GM20431 (cell line): ENCODE measurements at regions not wholly inside any gene's neighbourhood (a gene's known extent, or its start where the extent isn't known, plus 50 kb on each side); places are given as distances from the start of the nearest gene placed in this dataset.
"Not testable (repeated sequence)": the region's sequence is repeated elsewhere in the genome, so short reads cannot be mapped to it uniquely, and the experiment has no call there.

ENCODE experiments used
- in situ Hi-C: fragments of 300-500 bp; cut with MseI, MboI; formaldehyde crosslinking; loops from one replicate; pipeline ENCODE4 v1.15.0; 2020; ENCODE audit warnings: low sequenced_read_pairs; ENCODE audit not compliant: unreplicated experiment

DNA sequence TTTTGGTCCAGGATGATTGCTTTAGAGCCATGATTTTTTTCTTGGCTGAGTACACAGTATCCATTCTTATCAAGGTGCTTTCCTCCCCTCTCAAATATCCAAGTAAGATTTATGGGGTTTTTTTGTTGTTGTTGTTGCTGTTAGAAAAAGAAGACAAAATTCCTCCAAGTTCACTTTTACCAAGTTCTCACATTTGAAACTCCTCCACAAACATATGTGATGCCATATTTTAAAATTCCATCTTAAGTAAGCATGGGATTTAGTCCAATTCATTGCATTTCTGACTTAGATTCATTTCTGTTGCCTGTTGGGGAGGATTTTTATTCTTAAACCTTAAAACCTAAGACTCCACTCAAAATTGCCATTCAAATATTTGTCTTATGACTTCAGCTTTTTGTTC is 128.6 kb upstream of the SPATA12 start:
- in situ Hi-C loops = no loop called here

DNA sequence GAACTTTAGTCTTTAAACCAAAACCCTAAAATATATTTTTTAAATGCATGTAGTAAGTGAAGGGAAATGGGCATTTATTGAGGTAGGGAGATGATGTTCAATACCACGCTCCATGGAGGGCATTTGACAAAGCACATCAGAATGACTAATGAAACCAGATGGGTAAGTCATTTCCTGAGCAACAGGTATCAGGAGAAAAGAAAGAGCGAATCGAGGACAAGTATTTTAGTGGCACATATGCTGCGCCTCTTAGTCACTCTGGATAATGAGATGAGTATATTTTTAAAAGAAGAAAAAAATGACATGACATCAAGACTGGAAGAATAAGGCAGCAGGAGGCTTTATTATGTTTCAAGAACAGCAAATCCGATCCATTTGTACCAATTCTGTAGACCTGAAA is 129.0 kb upstream of the ARHGEF3 start:
- in situ Hi-C loops = no loop called here

DNA sequence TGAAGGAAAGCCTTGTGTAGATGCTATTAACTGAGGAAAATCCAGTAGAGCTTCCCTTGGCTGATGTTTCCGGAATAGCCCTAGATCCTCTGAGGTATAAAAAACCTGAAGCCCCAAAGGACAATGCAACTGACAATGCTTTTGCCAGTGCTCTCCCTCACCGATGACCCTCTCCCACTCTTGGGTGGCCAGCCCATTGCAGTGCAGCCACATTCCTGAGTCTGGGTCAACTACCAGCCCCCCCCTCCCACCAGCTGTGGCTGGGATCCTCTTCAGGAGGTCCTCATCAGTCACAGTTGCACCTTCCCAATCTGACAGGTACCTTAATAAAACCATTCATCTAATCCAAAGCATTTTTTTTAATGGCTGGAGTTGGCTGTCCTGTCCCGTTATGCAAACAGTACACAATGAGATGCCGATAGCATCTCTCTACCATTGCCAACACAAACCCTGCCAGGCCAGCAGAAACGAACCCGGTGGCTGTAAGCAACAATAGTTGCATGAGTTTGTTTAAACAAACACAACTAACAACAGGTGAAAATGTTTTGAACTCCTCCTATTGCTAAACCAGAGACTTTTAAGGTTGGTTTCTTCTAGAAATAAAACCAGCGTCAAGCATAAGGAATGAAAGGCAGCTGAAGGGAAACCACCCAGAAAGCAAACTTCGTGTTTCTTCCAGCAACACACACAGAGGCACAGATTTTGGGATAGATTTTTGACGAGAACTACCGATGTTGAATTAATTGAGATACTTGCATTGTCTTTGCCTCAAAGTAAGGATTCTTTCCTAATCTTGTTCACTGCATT is 128.3 kb upstream of the ARHGEF3 start:
- in situ Hi-C loops = no loop called here

DNA sequence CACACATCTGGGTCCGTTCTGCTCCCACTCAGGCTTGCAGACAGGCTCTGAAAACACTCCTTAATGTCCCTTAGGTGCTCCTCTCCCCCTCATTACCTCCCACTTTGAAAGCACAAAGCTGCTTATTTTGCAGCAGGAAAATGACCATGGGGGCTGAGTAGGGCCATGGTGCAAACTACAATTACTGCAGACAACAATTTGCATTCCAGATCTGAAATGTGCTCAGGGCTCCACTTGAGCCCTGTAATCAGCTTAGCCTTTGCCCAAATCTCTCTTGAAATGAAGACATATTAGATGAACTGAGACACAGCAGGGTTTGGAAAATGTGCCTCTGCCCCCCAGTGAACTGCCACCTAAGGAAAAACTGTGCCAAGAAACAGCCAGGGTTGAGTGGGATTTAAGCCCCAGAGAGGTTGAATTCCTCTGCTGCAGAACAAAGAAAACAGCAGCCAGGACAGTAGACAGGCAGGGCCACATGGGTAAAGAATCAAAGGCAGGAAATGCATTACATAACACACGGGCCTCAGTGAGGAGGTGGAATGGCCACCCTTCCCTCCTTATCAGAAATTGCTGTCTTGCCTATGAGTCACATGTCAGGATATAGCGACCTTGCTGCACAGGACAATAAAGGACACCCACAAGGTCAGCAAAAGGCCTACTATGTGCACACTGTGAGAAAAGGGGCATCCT is 126.8 kb upstream of the ARHGEF3 start:
- in situ Hi-C loops = no loop called here

DNA sequence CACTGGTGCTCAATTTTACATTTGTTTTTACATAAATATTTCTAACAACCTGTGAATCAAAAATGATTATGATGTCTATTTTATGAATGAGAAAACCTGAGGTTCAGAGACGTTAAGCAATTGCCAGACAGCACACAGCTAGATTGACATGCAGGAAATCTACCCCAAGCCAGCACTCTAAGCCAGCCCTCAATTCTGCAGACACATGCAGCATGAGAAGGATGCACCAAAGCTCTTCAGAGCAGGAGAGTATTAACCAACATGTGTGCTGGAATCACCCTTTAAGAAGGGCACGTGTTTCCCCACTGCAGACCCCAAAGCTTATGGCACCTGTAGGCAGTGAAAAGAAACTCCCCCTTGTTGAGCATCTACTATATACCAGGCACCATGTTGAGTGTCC is 126.1 kb upstream of the ARHGEF3 start:
- in situ Hi-C loops = no loop called here

DNA sequence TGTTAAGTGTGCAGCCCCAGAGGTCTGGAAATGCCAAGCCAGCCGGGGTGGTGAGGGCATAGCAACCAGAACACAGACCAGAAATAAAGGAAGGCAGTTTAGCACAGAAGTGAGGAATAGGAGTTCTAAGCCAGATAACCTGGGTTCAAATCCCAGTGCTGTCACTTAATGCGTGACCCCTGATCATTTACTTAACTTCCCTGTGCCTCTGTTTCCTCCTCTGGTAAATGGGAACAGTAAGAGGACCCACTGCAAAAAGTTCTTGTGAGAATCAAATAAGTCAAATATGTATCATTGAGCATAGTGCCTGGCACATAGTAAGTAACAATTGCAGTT is 125.2 kb upstream of the ARHGEF3 start:
- in situ Hi-C loops = no loop called here

DNA sequence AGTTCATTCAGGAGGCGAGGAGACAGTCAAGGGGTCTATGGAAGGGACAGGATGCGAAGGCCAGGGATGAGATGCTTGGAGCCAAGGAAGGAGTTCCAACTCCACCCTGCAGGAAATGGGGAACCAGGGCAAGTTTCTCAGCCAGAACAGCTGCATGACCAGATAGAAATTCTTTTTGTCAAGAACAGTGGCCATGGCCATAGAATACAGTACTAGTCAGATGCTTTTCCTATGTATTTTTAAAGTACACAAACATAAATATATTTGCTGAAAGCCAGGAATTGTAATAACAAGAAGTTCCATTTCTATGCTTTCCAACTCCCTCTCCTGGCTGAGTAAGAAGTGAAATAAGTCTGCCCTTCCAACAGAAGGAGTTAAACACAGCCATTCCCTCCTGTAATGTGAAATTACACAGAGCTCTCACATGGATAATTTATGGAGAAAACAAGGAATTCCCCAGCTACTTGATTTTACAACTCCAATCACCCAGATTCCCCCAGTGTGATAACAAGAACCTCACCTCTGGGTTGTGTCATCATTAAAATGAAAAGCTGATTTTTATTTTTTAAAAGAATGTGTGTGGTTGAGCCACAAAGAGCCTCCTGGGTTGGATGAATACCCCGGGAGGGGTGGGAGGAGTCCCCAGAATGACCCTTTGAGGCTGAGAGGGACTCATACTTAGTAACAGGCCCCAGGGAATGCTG is 124.6 kb upstream of the ARHGEF3 start:
- in situ Hi-C loops = no loop called here

DNA sequence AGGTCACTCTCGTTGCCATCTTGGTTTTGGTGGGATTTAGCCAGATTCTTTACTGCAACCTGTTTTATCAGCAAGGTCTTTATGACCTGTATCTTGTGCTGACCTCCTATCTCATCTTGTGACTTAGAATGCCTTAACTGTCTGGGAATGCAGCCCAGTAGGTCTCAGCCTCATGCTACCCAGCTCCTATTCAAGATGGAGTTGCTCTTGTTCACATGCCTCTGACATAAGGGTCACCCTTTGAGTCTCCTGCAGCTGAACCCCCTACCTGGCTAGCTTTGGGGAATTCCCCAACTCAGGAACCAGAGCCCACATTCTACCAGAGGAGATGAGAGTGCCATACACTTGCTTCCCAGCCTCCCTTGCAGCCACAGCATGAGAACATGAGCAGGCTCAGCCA is 123.0 kb upstream of the ARHGEF3 start:
- in situ Hi-C loops = not testable (repeated sequence)

DNA sequence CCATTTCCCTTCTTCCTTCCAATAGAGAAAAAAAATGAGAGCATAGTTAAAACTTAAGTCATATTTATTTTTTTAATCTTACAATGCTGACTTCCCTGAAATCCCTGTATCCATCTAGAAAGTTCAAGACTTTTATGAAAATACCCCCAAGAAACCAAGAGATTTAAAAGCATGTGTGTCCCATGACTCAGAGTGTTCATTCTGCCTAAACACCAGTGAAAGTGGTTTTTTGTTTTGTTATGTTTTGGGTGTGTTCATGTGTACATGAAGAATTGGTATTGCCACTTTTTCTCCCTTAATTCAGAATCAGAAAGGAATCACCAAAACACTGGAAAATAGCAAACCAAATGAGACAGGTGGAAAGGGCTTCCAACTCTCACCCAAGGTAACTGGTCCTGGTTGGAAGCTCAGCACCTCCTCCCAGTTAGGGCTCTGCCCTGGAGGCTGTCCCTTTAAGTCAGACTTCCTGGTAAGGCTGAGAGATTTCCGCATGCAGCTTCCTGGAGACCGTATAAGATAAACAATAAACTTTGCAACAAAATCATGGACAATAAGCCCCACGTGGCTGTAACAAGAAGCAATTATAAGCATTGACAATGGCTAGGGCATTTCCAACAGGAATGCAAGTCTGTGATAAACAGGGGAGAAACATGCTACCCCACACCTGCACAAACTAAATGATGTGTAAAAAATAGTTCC is 121.9 kb upstream of the ARHGEF3 start:
- in situ Hi-C loops = no loop called here

DNA sequence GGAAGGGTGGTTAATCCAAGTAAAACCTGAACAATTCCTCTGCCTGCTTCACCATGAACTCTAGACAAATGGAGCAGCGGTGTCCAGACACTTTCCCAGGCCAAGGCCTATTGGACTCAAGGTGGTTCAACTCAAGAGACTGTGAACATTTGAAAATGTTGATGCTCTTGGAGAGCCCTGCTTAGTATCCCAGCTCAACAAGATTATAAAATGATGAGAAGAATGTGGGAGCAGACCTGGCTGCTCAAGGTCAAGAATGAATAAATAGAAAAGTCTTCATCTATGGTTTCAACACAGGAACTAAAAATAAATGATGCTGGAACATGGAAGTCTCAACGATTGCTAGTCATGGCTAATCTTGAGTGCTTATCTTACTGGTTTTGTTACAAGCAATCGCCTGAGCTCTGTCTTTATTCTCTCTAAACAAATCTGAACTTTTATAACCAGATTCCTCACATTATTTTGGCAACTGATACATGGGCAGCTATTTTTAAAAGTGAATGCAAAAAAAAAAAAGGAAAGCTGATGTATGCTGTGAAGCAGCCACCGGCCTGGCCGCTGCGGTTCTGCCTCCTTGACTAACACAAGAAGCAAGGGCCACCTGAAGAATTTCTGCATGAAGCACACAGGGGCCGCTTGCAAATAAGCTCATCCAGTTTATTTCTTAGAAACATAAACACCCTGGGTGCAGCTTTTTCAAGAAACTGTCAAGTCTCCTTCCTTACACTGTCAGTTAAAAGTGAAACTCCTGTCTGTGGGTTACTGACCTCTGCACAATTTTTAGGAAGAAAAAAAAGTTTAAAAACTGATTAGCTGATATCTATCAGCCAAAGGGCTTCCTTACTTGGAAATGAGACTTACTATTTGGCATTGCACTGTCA is 120.1 kb upstream of the ARHGEF3 start:
- in situ Hi-C loops = no loop called here

DNA sequence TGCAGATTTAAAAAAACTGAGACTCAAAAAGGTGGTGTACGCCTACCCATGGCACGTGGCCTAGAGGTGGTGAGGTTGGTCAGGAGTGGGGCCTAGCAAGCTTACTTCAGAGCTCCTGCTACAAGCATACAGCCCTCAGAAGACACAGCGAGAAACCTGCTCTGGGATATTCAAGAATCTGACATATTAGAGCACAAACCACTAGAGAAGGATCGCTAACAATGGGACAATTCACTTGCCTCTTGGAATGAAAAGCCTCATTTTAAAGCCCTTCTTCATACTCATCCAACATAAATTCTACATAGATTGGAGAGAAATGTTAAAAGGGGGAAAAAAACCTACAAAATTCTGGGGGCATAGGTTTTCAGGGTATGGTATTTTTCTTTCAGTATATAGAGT is 118.0 kb upstream of the ARHGEF3 start:
- in situ Hi-C loops = no loop called here

DNA sequence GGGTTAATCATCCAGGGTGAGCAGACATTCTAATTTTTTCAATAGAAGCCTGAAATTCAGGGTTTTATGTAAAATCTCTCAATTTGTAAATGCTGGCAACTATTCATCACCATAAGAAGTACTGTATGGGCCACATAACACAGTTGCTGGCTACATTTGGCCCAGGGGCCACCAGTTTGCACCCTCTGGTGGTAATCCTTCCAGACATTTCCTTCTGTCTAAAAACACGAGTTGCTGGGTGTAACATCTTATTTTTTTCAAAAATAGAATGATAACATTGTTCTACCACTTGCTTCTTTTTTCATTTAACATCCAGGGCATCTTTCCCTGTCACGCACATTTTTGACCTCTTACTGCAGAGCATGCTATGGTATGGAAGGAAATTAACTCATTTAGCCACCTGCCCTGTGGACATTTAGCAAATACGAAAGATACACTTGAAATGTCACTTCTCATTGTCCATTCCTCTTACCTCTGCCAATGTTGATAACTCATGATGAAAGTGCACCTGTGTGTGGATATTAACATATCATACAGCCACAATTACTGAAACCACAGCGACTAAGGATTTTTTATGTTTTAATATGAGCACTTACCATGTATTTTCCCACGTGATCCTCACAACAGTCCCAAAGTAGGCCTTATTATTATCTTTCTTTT is 117.5 kb upstream of the ARHGEF3 start:
- in situ Hi-C loops = no loop called here

DNA sequence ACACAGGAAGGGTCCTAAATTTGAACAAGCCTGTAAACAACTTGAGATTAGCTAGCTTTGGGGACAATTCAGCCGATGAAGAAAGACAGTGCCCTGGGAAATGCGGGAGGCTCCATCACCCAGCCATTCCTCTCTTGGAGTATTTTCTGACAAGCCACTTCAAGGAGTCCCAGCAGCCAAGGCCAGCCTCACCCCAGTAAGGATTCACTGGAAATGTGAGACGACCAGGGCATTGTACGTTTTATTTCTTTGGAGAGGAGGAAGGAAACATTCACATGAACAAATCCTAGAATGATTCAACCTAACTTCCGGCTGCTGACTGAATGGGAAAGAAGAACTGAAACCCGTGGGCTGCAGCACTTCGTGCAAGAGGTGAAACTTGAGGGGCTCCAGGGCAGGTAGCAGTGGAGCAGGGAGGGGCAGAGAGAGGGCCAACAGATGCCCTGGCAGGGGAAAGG is 116.4 kb upstream of the ARHGEF3 start:
- in situ Hi-C loops = no loop called here

DNA sequence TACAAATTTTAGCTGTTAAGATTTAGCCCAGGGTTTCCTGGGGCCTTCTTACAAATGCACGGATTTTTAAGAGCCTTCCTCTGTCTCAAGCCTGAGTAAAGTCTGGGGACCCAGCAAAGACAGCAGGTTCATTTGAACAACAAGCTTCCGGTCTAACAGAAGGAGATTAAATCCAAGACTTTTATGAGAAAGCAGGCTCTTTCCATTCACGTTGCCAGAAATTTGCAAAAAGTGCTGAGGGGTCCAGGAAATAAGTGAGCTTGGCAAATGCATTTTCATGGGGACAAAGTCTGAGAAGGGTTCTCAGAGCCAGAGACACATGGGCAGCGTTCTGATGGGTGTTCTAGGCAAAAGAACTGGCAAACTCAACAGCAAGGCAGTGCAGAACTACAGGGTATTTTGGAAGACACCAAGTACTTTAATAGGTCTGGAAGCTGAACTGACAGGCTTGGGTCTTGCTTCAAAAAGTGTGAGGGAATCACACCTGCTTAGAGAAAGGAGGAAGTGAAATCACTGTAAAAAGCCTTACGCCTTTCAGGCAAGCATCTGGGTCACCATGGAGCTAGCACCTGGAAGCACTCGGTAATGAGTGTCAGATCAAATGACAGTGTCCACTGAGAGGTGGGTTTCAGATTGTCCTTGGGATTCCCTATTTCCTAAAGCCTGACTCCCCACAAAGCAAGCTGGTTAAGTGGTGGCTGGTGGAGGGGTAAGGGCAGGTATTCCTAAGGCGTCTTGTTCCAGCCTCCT is 115.8 kb upstream of the ARHGEF3 start:
- in situ Hi-C loops = no loop called here

DNA sequence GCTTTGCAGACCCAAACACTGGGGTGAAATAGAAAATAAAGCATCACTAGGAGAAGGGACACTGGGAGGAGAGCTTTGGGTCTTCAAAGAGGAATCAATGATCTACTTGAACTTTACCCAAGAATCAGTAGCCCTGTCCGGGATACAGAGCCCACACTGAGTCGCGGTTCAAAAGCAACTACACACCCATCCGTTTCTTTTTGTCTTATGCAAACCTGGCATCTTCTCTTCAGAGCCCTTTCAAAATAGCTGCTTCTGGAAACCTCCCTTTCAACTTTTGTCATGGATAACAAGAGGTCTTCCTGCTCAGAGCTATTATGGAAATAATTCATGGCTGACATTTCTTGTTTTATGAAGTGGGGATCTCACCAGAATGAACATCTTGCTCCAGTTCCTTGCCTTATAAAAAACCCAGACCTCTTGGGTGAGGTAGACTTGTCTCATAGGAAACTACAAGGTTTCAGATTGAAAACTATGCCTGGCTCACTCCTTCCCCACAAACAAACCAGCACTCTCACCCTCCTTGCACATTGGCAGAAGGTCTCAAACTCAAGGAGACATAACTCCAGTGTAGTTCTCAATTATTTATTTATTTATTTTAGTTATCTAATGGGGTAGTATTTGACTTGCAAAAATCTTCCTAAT is 115.1 kb upstream of the ARHGEF3 start:
- in situ Hi-C loops = no loop called here

DNA sequence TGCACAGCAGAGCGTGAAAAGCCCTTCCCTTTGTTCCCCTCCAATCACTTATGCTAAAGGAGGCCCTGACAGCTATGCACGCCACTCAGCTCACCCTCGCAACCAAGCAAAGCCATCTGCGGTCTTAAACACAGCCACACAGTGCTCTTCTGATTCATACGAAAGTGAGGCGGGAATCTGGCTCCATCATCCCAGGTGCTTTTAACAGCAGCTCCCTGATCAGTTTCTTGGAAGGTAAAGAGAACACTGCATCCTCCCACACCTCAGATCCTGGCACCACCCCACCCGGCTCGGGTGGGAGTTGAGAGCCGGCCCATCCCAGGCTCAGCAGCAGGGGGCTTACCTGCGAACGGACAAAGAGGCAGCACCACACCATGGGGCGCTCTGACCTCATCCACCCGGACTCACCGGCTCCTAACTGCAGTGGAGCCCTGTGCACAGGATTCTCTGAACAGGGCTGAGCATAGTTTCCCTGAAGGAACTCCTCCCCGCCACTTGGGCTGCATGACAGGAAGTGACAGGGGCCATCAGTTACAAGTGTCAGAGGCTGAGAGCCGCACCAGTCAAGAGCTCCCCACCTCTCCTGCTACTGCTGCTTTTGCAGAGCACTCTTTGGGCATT is 114.3 kb upstream of the ARHGEF3 start:
- in situ Hi-C loops = no loop called here

DNA sequence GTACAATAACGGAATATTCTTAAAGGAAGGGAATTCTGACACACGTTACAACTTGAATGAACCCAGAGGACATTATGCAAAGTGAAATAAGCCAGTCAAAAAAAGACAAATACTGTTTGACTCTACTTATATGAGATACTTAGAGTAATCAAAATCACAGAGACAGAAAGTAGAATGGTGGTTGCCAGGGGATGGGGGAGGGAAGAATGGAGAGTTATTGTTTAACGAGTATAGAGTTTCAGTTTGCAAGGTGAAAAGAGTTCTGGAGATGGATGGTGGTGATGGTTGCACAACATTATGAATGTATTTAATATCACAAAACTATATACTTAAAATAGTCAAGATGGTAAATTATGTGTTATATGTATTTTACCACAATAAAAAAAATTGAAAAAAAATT is 112.9 kb upstream of the ARHGEF3 start:
- in situ Hi-C loops = no loop called here

DNA sequence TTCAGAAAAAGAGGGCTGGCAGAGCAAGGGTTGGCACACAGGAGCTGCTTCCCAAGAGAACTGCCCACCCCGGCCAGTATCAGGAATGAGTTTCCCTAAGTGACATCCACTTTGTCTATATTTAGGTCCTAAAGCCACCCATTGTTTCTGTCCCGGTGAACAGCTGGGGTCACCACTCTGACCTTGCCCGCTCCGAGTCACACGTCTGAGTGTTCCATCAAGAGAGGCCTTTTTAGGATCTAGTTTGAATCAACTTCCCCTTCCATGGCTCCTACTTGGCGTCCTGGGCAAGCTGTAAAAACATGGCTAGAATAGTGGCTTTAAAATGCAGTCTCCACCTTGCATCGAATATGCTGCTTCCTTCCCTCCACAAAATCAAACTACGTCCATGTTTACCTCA is 109.6 kb upstream of the ARHGEF3 start:
- in situ Hi-C loops = no loop called here
